ENCODE measurements at regions not wholly inside any gene's neighbourhood (a gene's known extent, or its start where the extent isn't known, plus 50 kb on each side); places are given as distances from the start of the nearest gene placed in this dataset.

DNA sequence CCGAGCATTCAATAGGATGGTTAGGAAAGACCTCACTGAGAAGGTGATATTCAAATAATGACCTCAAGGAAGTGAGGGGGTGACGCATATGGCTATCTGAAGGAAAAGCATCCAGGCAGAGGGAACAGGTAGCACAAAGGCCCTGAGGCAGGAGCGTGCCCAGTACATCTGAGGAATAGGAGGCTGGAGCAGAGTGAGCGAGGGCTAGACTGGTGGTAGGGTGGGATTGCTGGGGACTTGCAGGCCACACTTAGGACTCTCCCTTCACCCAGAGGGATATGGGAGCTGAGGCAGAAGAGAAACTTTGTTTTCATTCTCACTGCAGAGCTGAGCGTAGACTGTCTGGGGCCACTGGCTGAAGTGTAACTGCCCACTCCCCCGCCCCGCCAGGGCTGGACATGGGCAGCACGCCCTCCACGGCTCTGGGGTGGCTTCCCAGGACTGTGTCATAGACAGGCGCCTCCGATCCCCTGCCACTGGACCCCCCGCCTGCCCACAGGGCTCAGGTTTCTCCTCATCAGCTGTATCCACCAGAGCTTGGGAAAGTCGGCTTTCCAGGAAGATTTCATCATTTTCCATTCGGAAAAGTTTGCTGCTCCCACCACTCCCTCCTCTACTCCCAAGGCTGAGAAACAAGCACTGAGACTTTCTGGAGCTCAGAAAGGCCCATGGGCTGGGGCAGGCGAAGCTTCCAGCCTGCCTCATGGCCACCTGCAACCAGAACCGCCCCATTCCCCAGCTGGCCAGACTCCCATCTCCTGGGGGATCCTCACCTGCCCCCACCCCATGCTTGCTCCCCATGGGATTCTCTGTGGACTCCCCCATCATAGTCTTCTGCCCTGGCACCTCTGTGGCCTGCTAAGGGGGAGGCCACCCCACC is 142.6 kb downstream of the MRPL14 start:
- Histone ChIP-seq H3K27ac (ENCODE audit: low read length) (no peak overlapping the region), H3K9me3 (ENCODE audit: low read length) (no peaks in the 10 kb centered on the region), H4K20me1 (ENCODE audit: low read length) (no peaks in the 10 kb centered on the region), H3K36me3 (ENCODE audit: low read depth, low read length) (no peaks in the 10 kb centered on the region), H3K9me2 (replicated peaks; ENCODE audit: low read length) (no peaks in the 10 kb centered on the region), H2AFZ (ENCODE audit: low read length) (no peak overlapping the region), H3K4me2 (ENCODE audit: low read length) (no peak overlapping the region), H3K79me2 (ENCODE audit: low read length) (no peaks in the 10 kb centered on the region), H3K4me3 (ENCODE audit: low read length) (no peak overlapping the region), H3K27me3 (ENCODE audit: low read length) (no peaks in the 10 kb centered on the region), H3K9ac (ENCODE audit: low read length) (no peak overlapping the region), H3K4me1 (ENCODE audit: insufficient read depth, low read length) (peaks cover 5% of the 10 kb centered on the region), H3F3A (ENCODE audit: low read length, unreplicated experiment) (no peaks in the 10 kb centered on the region)
- TF ChIP-seq, protein P1, sequence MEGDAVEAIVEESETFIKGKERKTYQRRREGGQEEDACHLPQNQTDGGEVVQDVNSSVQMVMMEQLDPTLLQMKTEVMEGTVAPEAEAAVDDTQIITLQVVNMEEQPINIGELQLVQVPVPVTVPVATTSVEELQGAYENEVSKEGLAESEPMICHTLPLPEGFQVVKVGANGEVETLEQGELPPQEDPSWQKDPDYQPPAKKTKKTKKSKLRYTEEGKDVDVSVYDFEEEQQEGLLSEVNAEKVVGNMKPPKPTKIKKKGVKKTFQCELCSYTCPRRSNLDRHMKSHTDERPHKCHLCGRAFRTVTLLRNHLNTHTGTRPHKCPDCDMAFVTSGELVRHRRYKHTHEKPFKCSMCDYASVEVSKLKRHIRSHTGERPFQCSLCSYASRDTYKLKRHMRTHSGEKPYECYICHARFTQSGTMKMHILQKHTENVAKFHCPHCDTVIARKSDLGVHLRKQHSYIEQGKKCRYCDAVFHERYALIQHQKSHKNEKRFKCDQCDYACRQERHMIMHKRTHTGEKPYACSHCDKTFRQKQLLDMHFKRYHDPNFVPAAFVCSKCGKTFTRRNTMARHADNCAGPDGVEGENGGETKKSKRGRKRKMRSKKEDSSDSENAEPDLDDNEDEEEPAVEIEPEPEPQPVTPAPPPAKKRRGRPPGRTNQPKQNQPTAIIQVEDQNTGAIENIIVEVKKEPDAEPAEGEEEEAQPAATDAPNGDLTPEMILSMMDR (conservative IDR thresholded peaks at IDR 0.05; ENCODE audit: low read depth, low read length) = no peak
- TF ChIP-seq EZH2phosphoT487 (IDR thresholded peaks at IDR 0.05; ENCODE audit: borderline replicate concordance, low read length) (no peak), EZH2 (IDR thresholded peaks at IDR 0.05; ENCODE audit: low read length, unreplicated experiment) (no peak)
- intact Hi-C loops (cut with micrococcal nuclease) = no loop called here
- POLR2A ChIA-PET (ENCODE audit: unreplicated experiment) = no interaction called here
- ATAC-seq (no peak), DNase-seq (no peak)
- BruUV-seq (replicated peaks) = no TSS peak
- CTCF ChIA-PET = no interaction called here

DNA sequence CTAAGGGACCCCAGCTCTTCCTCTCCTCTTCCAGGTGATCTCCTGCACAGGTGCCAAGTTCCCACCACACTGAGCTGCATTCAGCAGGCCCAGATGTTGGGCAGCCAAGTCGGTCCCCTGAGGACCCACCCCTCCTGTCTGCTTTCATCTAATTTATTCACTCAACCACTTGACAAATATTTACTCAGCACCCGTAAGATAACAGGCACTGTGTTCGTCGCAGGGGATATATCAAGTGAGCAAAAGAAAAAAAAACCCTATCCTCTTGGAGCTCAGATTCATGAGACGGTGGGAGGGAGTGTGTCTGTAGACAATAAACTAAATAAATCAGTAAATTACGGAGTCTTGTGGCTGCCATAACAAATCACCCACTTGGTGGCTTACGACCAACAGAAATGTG is 143.6 kb downstream of the MRPL14 start:
- ATAC-seq (no peak), DNase-seq (no peak)
- Histone ChIP-seq H3K79me2 (ENCODE audit: low read length) (no peaks in the 10 kb centered on the region), H3K9ac (ENCODE audit: low read length) (no peak overlapping the region), H3K4me2 (ENCODE audit: low read length) (no peak overlapping the region), H3K9me3 (ENCODE audit: low read length) (no peaks in the 10 kb centered on the region), H2AFZ (ENCODE audit: low read length) (no peak overlapping the region), H4K20me1 (ENCODE audit: low read length) (no peaks in the 10 kb centered on the region), H3K9me2 (replicated peaks; ENCODE audit: low read length) (no peaks in the 10 kb centered on the region), H3K27me3 (ENCODE audit: low read length) (no peaks in the 10 kb centered on the region), H3K4me3 (ENCODE audit: low read length) (no peak overlapping the region), H3K4me1 (ENCODE audit: insufficient read depth, low read length) (no peaks in the 10 kb centered on the region), H3K36me3 (ENCODE audit: low read depth, low read length) (no peaks in the 10 kb centered on the region), H3F3A (ENCODE audit: low read length, unreplicated experiment) (no peaks in the 10 kb centered on the region), H3K27ac (ENCODE audit: low read length) (no peak overlapping the region)
- TF ChIP-seq EZH2 (IDR thresholded peaks at IDR 0.05; ENCODE audit: low read length, unreplicated experiment) = no peak
- TF ChIP-seq EZH2phosphoT487 (IDR thresholded peaks at IDR 0.05; ENCODE audit: borderline replicate concordance, low read length) = no peak
- TF ChIP-seq, protein P1 (conservative IDR thresholded peaks at IDR 0.05; ENCODE audit: low read depth, low read length) = no peak
- ChIA-PET CTCF (no interaction called here), POLR2A (ENCODE audit: unreplicated experiment) (no interaction called here)
- BruUV-seq (replicated peaks) = no TSS peak
- intact Hi-C loops (cut with micrococcal nuclease) = no loop called here

DNA sequence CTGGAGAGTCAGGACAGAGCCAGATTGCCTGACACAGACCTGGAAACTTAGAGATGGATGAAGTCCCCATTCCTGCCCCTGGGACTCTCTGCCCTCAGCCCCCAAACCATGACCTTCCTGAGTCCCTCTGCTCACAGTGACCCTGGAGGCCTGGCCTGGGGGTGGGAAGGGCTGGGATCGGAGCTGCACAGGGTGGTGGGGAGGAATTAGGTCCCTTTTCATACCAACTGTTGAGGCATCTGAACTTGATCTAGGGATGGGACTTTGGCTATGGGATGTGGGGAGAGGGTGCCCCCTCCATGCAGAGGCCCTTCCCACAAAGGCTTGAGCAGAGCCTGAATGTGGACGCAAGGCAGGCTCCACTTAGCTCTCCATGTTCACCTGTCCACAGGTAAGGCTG is 144.1 kb downstream of the MRPL14 start:
- Histone ChIP-seq H3K4me2 (ENCODE audit: low read length) (no peak overlapping the region), H3K9me2 (replicated peaks; ENCODE audit: low read length) (no peaks in the 10 kb centered on the region), H3K4me3 (ENCODE audit: low read length) (no peak overlapping the region), H4K20me1 (ENCODE audit: low read length) (no peaks in the 10 kb centered on the region), H3K9ac (ENCODE audit: low read length) (no peak overlapping the region), H3K27ac (ENCODE audit: low read length) (no peak overlapping the region), H2AFZ (ENCODE audit: low read length) (no peak overlapping the region), H3F3A (ENCODE audit: low read length, unreplicated experiment) (no peaks in the 10 kb centered on the region), H3K36me3 (ENCODE audit: low read depth, low read length) (no peaks in the 10 kb centered on the region), H3K4me1 (ENCODE audit: insufficient read depth, low read length) (peaks cover 4% of the 10 kb centered on the region; the same call in 1 of the 2 replicates), H3K79me2 (ENCODE audit: low read length) (no peaks in the 10 kb centered on the region), H3K27me3 (ENCODE audit: low read length) (no peaks in the 10 kb centered on the region), H3K9me3 (ENCODE audit: low read length) (no peaks in the 10 kb centered on the region)
- CTCF ChIA-PET = no interaction called here
- ATAC-seq (no peak), DNase-seq (no peak)
- intact Hi-C loops (cut with micrococcal nuclease) = no loop called here
- no TSS peak for BruUV-seq (replicated peaks)
- POLR2A ChIA-PET (ENCODE audit: unreplicated experiment) = no interaction called here
- TF ChIP-seq EZH2 (IDR thresholded peaks at IDR 0.05; ENCODE audit: low read length, unreplicated experiment) (no peak), EZH2phosphoT487 (IDR thresholded peaks at IDR 0.05; ENCODE audit: borderline replicate concordance, low read length) (no peak)
- TF ChIP-seq, protein P1 (conservative IDR thresholded peaks at IDR 0.05; ENCODE audit: low read depth, low read length) = no peak
